ENCODE measurements at regions not wholly inside any gene's neighbourhood (a gene's known extent, or its start where the extent isn't known, plus 50 kb on each side); places are given as distances from the start of the nearest gene placed in this dataset.
"Not testable (repeated sequence)": the region's sequence is repeated elsewhere in the genome, so short reads cannot be mapped to it uniquely, and the experiment has no call there.

GRCh38 chrX:36897690-36898089 is 110.5 kb upstream of the FAM47C start:
- H3K4me3 Mint-ChIP-seq = no peak overlapping the region
- H3K27me3 Mint-ChIP-seq (ENCODE audit: insufficient read depth) = no peaks in the 10 kb centered on the region
- H3K36me3 Mint-ChIP-seq (ENCODE audit: low read depth) = no peaks in the 10 kb centered on the region
- H3K9me3 Mint-ChIP-seq = no peaks in the 10 kb centered on the region
- H3K27ac Mint-ChIP-seq = no peak overlapping the region
- DNase-seq = no peak
- H3K4me1 Mint-ChIP-seq (ENCODE audit: low read depth) = no peaks in the 10 kb centered on the region
- no peak for TF ChIP-seq CTCF (IDR thresholded peaks at IDR 0.05)

GRCh38 chrX:36898301-36898700 is 109.9 kb upstream of the FAM47C start:
- no peaks in the 10 kb centered on the region for H3K4me1 Mint-ChIP-seq (ENCODE audit: low read depth)
- H3K27me3 Mint-ChIP-seq (ENCODE audit: insufficient read depth) = no peaks in the 10 kb centered on the region; the same call in 1 of the 2 replicates
- no peak overlapping the region for H3K4me3 Mint-ChIP-seq
- no peaks in the 10 kb centered on the region for H3K9me3 Mint-ChIP-seq
- H3K27ac Mint-ChIP-seq = no peak overlapping the region
- no peak for DNase-seq
- H3K36me3 Mint-ChIP-seq (ENCODE audit: low read depth) = no peaks in the 10 kb centered on the region
- peak; percentile 33; the same call in 1 of the 2 replicates for TF ChIP-seq CTCF (IDR thresholded peaks at IDR 0.05)

GRCh38 chrX:36904561-36904960 is 103.6 kb upstream of the FAM47C start:
- H3K27ac Mint-ChIP-seq; H3K4me1 Mint-ChIP-seq (ENCODE audit: low read depth); H3K36me3 Mint-ChIP-seq (ENCODE audit: low read depth); H3K27me3 Mint-ChIP-seq (ENCODE audit: insufficient read depth); H3K4me3 Mint-ChIP-seq; H3K9me3 Mint-ChIP-seq; DNase-seq: not testable (repeated sequence)

GRCh38 chrX:36908801-36909675 is 99.1 kb upstream of the FAM47C start:
- H3K4me1 Mint-ChIP-seq (ENCODE audit: low read depth) = no peaks in the 10 kb centered on the region
- peak; percentile 76 for TF ChIP-seq CTCF (IDR thresholded peaks at IDR 0.05)
- no peaks in the 10 kb centered on the region for H3K36me3 Mint-ChIP-seq (ENCODE audit: low read depth)
- no peaks in the 10 kb centered on the region for H3K27me3 Mint-ChIP-seq (ENCODE audit: insufficient read depth)
- DNase-seq = peak; percentile 10
- H3K27ac Mint-ChIP-seq = no peak overlapping the region
- H3K9me3 Mint-ChIP-seq = no peaks in the 10 kb centered on the region
- H3K4me3 Mint-ChIP-seq = no peak overlapping the region

- no peaks in the 10 kb centered on the region for H3K9me3 Mint-ChIP-seq
- TF ChIP-seq CTCF (IDR thresholded peaks at IDR 0.05) = no peak
- no peaks in the 10 kb centered on the region for H3K36me3 Mint-ChIP-seq (ENCODE audit: low read depth)
- no peak overlapping the region for H3K4me3 Mint-ChIP-seq
- no peaks in the 10 kb centered on the region for H3K27me3 Mint-ChIP-seq (ENCODE audit: insufficient read depth)
- H3K4me1 Mint-ChIP-seq (ENCODE audit: low read depth) = no peaks in the 10 kb centered on the region
- H3K27ac Mint-ChIP-seq = no peak overlapping the region
- DNase-seq = no peak
Observed at GRCh38 chrX:36909676-36910030, 98.5 kb upstream of the FAM47C start.

- Mint-ChIP-seq H3K27me3 (ENCODE audit: insufficient read depth) (no peaks in the 10 kb centered on the region), H3K27ac (no peak overlapping the region), H3K36me3 (ENCODE audit: low read depth) (no peaks in the 10 kb centered on the region), H3K4me3 (no peak overlapping the region), H3K9me3 (no peaks in the 10 kb centered on the region), H3K4me1 (ENCODE audit: low read depth) (no peaks in the 10 kb centered on the region)
- TF ChIP-seq CTCF (IDR thresholded peaks at IDR 0.05) = no peak
- no peak for DNase-seq
Observed at GRCh38 chrX:36913551-36913950, 94.6 kb upstream of the FAM47C start.
